SU-DHL-6 (cell line): ENCODE measurements at regions not wholly inside any gene's neighbourhood (a gene's known extent, or its start where the extent isn't known, plus 50 kb on each side); places are given as distances from the start of the nearest gene placed in this dataset.

Experiments
- CTCF ChIP-seq: fragments of 200-600 bp; sonication (generic); IDR thresholded peaks from one replicate; pipeline ENCODE4 v1.5.1; 2017; ENCODE audit warnings: antibody characterized with exemption, mild to moderate bottlenecking, low read length, moderate library complexity; ENCODE audit not compliant: insufficient read depth, poor library complexity, severe bottlenecking
- EZH2phosphoT487 ChIP-seq: fragments of 200-600 bp; sonication (generic), shearing (Covaris generic); conservative IDR thresholded peaks from 2 replicates; pipeline ENCODE4 v1.6.1; 2018; ENCODE audit warnings: mild to moderate bottlenecking, antibody characterized with exemption, low read length, moderate library complexity, mixed read lengths

GRCh38 chr1:224851848-224852261, 77.6 kb upstream of the DNAH14 start:
- TF ChIP-seq CTCF (peak; percentile 2), EZH2phosphoT487 (no peak)
